GM23338 (cell line): ENCODE measurements at regions not wholly inside any gene's neighbourhood (a gene's known extent, or its start where the extent isn't known, plus 50 kb on each side); places are given as distances from the start of the nearest gene placed in this dataset.

Experiments used
- ATAC-seq: fragments of 200-7000 bp; cut with Tn5 transposase; 3 replicates; pipeline ENCODE4 v1.9.1; 2020
- DNase-seq: peaks from one replicate; pipeline ENCODE4 v3.0.0-alpha.2; 2015; ENCODE audit warnings: low spot score
- H2AFZ ChIP-seq: fragments of 200-600 bp; sonication (generic); 2 replicates; pipeline ENCODE4 v1.8.0; 2016; ENCODE audit warnings: antibody characterized with exemption, mild to moderate bottlenecking, moderate library complexity
- H3F3A ChIP-seq: fragments of 200-600 bp; sonication (generic); replicated peaks from 2 replicates; pipeline ENCODE4 v1.8.0; 2017; ENCODE audit warnings: antibody characterized with exemption, mixed run types, low read depth
- H3K27ac ChIP-seq: fragments of 200-600 bp; sonication (generic); 2 replicates; pipeline ENCODE4 v1.6.1; 2016; ENCODE audit warnings: low read depth
- H3K27me3 ChIP-seq: fragments of 200-600 bp; sonication (generic); 2 replicates; pipeline ENCODE4 v1.8.0; 2016; ENCODE audit warnings: mild to moderate bottlenecking, mixed run types, moderate library complexity; ENCODE audit not compliant: insufficient read depth
- H3K36me3 ChIP-seq: fragments of 200-600 bp; sonication (generic); 2 replicates; pipeline ENCODE4 v1.8.0; 2016; ENCODE audit warnings: mild to moderate bottlenecking; ENCODE audit not compliant: insufficient read depth
- H3K4me1 ChIP-seq: fragments of 200-600 bp; sonication (generic); 2 replicates; pipeline ENCODE4 v1.8.0; 2016; ENCODE audit warnings: mild to moderate bottlenecking, moderate library complexity; ENCODE audit not compliant: insufficient read depth
- H3K4me2 ChIP-seq: fragments of 200-600 bp; sonication (generic); 2 replicates; pipeline ENCODE4 v1.7.1; 2017; ENCODE audit warnings: mixed run types
- H3K4me3 ChIP-seq: fragments of 200-600 bp; sonication (generic); 2 replicates; pipeline ENCODE4 v1.6.1; 2016; ENCODE audit warnings: mixed run types
- H3K79me2 ChIP-seq: fragments of 200-600 bp; sonication (generic); replicated peaks from 2 replicates; pipeline ENCODE4 v1.8.0; 2017; ENCODE audit warnings: mild to moderate bottlenecking; ENCODE audit not compliant: insufficient read depth
- H3K9me2 ChIP-seq: fragments of 200-600 bp; sonication (generic); 2 replicates; pipeline ENCODE4 v1.8.0; 2017; ENCODE audit not compliant: insufficient read depth
- H4K20me1 ChIP-seq: fragments of 200-600 bp; sonication (generic); replicated peaks from 2 replicates; pipeline ENCODE4 v1.8.0; 2017; ENCODE audit warnings: mild to moderate bottlenecking; ENCODE audit not compliant: insufficient read depth
- H3K27ac Mint-ChIP-seq: 2 replicates; pipeline ENCODE4 v1.8.0; 2020; ENCODE audit warnings: inconsistent platforms, mild to moderate bottlenecking, moderate library complexity, mixed read lengths
- H3K27me3 Mint-ChIP-seq: 3 replicates; pipeline ENCODE4 v1.8.0; 2022; ENCODE audit warnings: low read depth, mild to moderate bottlenecking, moderate library complexity, mixed read lengths, inconsistent platforms; ENCODE audit not compliant: insufficient read depth, poor library complexity
- H3K36me3 Mint-ChIP-seq: 3 replicates; pipeline ENCODE4 v1.8.0; 2021; ENCODE audit warnings: low read depth, mild to moderate bottlenecking, inconsistent platforms, moderate library complexity, mixed read lengths
- H3K4me1 Mint-ChIP-seq: 3 replicates; pipeline ENCODE4 v1.8.0; 2020; ENCODE audit warnings: mild to moderate bottlenecking, inconsistent platforms, mixed read lengths
- H3K4me3 Mint-ChIP-seq: 3 replicates; pipeline ENCODE4 v1.8.0; 2021; ENCODE audit warnings: moderate library complexity, mild to moderate bottlenecking, inconsistent platforms, mixed read lengths
- H3K9me3 Mint-ChIP-seq: 3 replicates; pipeline ENCODE4 v1.8.0; 2020; ENCODE audit warnings: moderate library complexity, mild to moderate bottlenecking, inconsistent platforms, mixed read lengths
- POLR2AphosphoS5 ChIP-seq: IDR thresholded peaks from 2 replicates; pipeline ENCODE4 v1.6.1; 2016; ENCODE audit warnings: antibody characterized with exemption, low read depth
- ZNF114 ChIP-seq: fragments of 250-450 bp; sonication (Bioruptor Pico); IDR thresholded peaks from 2 replicates; pipeline ENCODE4 v1.5.0; 2020; ENCODE audit warnings: mild to moderate bottlenecking, moderate library complexity
- TF ChIP-seq, protein P1 (sequence below), 2 experiments: fragments of 200-600 bp in 1 of 2; sonication (generic) in 1 of 2; conservative IDR thresholded peaks; 2 replicates each; pipeline versions ENCODE4 v1.5.1 to v1.6.1; 2016 to 2017; ENCODE audit warnings: antibody characterized with exemption in 2 of 2, low read depth in 2 of 2, mild to moderate bottlenecking in 2 of 2, moderate library complexity in 1 of 2
- TF ChIP-seq, protein P2 (sequence below): IDR thresholded peaks from one replicate; pipeline ENCODE4 v1.6.1; 2018; ENCODE audit warnings: antibody characterized with exemption; ENCODE audit not compliant: unreplicated experiment
- TF ChIP-seq, protein P3 (sequence below): fragments of 250-450 bp; sonication (Bioruptor Pico); IDR thresholded peaks from 2 replicates; pipeline ENCODE4 v1.5.0; 2020; ENCODE audit warnings: mild to moderate bottlenecking, moderate library complexity

DNA sequence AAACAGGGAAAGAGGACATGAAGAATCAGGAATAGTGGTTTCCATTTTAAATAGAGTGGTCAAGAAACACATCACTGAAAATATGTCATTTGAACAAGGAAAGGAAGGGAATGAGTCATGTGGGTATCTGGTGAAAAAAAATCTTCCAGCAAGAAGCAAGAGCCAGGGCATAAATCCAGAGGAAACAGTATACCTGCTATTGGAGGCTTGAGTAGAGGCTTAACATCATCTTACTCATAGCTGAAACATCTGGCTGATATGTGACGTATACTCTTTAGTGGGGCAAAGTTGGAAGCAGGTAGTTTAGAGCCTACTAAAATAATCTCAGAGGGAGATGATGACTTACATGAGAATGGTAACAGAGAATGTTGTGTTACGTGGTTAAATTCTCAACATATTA, 517.2 kb downstream of the CAAP1 start:
- H3K27me3 Mint-ChIP-seq = no peaks in the 10 kb centered on the region
- TF ChIP-seq, protein P1, sequence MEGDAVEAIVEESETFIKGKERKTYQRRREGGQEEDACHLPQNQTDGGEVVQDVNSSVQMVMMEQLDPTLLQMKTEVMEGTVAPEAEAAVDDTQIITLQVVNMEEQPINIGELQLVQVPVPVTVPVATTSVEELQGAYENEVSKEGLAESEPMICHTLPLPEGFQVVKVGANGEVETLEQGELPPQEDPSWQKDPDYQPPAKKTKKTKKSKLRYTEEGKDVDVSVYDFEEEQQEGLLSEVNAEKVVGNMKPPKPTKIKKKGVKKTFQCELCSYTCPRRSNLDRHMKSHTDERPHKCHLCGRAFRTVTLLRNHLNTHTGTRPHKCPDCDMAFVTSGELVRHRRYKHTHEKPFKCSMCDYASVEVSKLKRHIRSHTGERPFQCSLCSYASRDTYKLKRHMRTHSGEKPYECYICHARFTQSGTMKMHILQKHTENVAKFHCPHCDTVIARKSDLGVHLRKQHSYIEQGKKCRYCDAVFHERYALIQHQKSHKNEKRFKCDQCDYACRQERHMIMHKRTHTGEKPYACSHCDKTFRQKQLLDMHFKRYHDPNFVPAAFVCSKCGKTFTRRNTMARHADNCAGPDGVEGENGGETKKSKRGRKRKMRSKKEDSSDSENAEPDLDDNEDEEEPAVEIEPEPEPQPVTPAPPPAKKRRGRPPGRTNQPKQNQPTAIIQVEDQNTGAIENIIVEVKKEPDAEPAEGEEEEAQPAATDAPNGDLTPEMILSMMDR (conservative IDR thresholded peaks at IDR 0.05; ENCODE audit: low read depth in 2 of 2) = no peak
- TF ChIP-seq, protein P2, sequence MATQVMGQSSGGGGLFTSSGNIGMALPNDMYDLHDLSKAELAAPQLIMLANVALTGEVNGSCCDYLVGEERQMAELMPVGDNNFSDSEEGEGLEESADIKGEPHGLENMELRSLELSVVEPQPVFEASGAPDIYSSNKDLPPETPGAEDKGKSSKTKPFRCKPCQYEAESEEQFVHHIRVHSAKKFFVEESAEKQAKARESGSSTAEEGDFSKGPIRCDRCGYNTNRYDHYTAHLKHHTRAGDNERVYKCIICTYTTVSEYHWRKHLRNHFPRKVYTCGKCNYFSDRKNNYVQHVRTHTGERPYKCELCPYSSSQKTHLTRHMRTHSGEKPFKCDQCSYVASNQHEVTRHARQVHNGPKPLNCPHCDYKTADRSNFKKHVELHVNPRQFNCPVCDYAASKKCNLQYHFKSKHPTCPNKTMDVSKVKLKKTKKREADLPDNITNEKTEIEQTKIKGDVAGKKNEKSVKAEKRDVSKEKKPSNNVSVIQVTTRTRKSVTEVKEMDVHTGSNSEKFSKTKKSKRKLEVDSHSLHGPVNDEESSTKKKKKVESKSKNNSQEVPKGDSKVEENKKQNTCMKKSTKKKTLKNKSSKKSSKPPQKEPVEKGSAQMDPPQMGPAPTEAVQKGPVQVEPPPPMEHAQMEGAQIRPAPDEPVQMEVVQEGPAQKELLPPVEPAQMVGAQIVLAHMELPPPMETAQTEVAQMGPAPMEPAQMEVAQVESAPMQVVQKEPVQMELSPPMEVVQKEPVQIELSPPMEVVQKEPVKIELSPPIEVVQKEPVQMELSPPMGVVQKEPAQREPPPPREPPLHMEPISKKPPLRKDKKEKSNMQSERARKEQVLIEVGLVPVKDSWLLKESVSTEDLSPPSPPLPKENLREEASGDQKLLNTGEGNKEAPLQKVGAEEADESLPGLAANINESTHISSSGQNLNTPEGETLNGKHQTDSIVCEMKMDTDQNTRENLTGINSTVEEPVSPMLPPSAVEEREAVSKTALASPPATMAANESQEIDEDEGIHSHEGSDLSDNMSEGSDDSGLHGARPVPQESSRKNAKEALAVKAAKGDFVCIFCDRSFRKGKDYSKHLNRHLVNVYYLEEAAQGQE = no peak
- TF ChIP-seq POLR2AphosphoS5 = no peak
- Histone ChIP-seq H3K27me3 (no peaks in the 10 kb centered on the region), H3K36me3 (no peaks in the 10 kb centered on the region), H2AFZ (no peak overlapping the region), H3K4me1 (no peaks in the 10 kb centered on the region), H3K4me3 (no peak overlapping the region), H3K79me2 (no peaks in the 10 kb centered on the region), H4K20me1 (no peaks in the 10 kb centered on the region), H3F3A (no peaks in the 10 kb centered on the region), H3K27ac (no peak overlapping the region), H3K9me2 (no peaks in the 10 kb centered on the region), H3K4me2 (no peak overlapping the region)
- no peak for ATAC-seq
- no peak for DNase-seq
- no peak overlapping the region for H3K4me3 Mint-ChIP-seq
- no peaks in the 10 kb centered on the region; the same call in 2 of the 3 replicates for H3K4me1 Mint-ChIP-seq
- H3K27ac Mint-ChIP-seq = no peak overlapping the region
- H3K36me3 Mint-ChIP-seq = peaks cover 3% of the 10 kb centered on the region; the same call in 1 of the 3 replicates
- no peaks in the 10 kb centered on the region for H3K9me3 Mint-ChIP-seq

GRCh38 chr9:26373616-26374015, 519.0 kb downstream of the CAAP1 start:
- no peaks in the 10 kb centered on the region for H3K9me2 ChIP-seq
- H3K79me2 ChIP-seq = no peaks in the 10 kb centered on the region
- no peaks in the 10 kb centered on the region for H3K27me3 ChIP-seq
- Mint-ChIP-seq H3K4me1 (no peaks in the 10 kb centered on the region; the same call in 2 of the 3 replicates), H3K27ac (no peak overlapping the region), H3K27me3 (no peaks in the 10 kb centered on the region), H3K9me3 (no peaks in the 10 kb centered on the region), H3K4me3 (no peak overlapping the region), H3K36me3 (peaks cover under 1% of the 10 kb centered on the region; the same call in 1 of the 3 replicates)
- no peaks in the 10 kb centered on the region for H3F3A ChIP-seq
- ATAC-seq (no peak), DNase-seq (no peak)
- no peak overlapping the region for H3K4me2 ChIP-seq
- no peak overlapping the region for H2AFZ ChIP-seq
- no peaks in the 10 kb centered on the region for H3K36me3 ChIP-seq
- no peak overlapping the region for H3K4me3 ChIP-seq
- no peak overlapping the region for H3K27ac ChIP-seq
- H3K4me1 ChIP-seq = no peaks in the 10 kb centered on the region
- H4K20me1 ChIP-seq = no peaks in the 10 kb centered on the region
- TF ChIP-seq, protein P3, sequence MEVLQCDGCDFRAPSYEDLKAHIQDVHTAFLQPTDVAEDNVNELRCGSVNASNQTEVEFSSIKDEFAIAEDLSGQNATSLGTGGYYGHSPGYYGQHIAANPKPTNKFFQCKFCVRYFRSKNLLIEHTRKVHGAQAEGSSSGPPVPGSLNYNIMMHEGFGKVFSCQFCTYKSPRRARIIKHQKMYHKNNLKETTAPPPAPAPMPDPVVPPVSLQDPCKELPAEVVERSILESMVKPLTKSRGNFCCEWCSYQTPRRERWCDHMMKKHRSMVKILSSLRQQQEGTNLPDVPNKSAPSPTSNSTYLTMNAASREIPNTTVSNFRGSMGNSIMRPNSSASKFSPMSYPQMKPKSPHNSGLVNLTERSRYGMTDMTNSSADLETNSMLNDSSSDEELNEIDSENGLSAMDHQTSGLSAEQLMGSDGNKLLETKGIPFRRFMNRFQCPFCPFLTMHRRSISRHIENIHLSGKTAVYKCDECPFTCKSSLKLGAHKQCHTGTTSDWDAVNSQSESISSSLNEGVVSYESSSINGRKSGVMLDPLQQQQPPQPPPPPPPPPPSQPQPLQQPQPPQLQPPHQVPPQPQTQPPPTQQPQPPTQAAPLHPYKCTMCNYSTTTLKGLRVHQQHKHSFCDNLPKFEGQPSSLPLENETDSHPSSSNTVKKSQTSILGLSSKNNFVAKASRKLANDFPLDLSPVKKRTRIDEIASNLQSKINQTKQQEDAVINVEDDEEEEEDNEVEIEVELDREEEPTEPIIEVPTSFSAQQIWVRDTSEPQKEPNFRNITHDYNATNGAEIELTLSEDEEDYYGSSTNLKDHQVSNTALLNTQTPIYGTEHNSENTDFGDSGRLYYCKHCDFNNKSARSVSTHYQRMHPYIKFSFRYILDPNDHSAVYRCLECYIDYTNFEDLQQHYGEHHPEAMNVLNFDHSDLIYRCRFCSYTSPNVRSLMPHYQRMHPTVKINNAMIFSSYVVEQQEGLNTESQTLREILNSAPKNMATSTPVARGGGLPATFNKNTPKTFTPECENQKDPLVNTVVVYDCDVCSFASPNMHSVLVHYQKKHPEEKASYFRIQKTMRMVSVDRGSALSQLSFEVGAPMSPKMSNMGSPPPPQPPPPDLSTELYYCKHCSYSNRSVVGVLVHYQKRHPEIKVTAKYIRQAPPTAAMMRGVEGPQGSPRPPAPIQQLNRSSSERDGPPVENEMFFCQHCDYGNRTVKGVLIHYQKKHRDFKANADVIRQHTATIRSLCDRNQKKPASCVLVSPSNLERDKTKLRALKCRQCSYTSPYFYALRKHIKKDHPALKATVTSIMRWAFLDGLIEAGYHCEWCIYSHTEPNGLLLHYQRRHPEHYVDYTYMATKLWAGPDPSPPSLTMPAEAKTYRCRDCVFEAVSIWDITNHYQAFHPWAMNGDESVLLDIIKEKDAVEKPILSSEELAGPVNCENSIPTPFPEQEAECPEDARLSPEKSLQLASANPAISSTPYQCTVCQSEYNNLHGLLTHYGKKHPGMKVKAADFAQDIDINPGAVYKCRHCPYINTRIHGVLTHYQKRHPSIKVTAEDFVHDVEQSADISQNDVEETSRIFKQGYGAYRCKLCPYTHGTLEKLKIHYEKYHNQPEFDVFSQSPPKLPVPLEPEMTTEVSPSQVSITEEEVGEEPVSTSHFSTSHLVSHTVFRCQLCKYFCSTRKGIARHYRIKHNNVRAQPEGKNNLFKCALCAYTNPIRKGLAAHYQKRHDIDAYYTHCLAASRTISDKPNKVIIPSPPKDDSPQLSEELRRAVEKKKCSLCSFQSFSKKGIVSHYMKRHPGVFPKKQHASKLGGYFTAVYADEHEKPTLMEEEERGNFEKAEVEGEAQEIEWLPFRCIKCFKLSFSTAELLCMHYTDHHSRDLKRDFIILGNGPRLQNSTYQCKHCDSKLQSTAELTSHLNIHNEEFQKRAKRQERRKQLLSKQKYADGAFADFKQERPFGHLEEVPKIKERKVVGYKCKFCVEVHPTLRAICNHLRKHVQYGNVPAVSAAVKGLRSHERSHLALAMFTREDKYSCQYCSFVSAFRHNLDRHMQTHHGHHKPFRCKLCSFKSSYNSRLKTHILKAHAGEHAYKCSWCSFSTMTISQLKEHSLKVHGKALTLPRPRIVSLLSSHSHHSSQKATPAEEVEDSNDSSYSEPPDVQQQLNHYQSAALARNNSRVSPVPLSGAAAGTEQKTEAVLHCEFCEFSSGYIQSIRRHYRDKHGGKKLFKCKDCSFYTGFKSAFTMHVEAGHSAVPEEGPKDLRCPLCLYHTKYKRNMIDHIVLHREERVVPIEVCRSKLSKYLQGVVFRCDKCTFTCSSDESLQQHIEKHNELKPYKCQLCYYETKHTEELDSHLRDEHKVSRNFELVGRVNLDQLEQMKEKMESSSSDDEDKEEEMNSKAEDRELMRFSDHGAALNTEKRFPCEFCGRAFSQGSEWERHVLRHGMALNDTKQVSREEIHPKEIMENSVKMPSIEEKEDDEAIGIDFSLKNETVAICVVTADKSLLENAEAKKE (CRISPR knock-in tag) = no peak
- TF ChIP-seq POLR2AphosphoS5 (no peak), ZNF114 (CRISPR knock-in tag) (no peak)
- TF ChIP-seq, protein P2 = no peak
